GM21825 (cell line): ENCODE measurements at regions not wholly inside any gene's neighbourhood (a gene's known extent, or its start where the extent isn't known, plus 50 kb on each side); places are given as distances from the start of the nearest gene placed in this dataset.

Source experiments
- ATAC-seq: cut with Tn5 transposase; IDR thresholded peaks from one replicate; pipeline ENCODE4 v1.9.1; 2021; ENCODE audit warnings: mild to moderate bottlenecking, moderate library complexity; ENCODE audit not compliant: unreplicated experiment

DNA sequence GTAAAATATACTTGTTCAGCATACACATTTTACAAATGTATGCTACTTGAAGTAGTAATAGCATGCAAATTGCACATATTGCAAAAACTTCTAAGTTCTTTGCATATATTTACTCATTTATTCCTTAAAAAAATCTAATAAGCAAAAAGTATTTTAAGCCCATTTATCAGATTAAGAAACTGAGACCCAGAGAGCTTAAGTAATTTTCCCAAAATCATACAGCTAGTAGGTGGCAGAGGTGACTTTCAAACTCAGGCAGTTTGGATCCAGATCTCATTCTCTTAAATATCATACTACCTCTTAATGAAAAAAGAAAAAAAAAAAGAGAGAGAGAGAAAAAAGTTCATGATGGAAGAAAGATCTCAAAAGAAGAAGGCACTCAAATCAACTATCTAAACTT, 157.9 kb downstream of the RPS12 start:
- no peak for ATAC-seq

DNA sequence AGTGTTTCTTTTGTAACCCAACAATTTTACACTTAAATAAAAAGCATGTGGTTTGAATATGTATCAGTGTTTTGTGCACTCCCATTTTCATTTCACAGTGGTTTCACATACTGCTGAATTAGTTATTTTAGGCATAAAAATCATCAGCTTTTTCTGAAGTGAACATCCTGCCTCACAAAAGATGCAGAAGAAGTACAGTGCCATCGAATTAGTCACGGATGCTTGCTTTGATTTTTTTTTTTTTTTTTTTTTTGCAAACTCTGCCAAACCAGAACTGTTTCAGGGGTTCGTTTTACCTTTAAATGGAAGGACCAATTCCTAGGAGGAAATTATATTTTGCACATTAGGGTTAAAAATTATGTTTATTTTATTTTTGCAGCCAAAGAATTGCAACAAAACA, 158.6 kb downstream of the RPS12 start:
- ATAC-seq = no peak

DNA sequence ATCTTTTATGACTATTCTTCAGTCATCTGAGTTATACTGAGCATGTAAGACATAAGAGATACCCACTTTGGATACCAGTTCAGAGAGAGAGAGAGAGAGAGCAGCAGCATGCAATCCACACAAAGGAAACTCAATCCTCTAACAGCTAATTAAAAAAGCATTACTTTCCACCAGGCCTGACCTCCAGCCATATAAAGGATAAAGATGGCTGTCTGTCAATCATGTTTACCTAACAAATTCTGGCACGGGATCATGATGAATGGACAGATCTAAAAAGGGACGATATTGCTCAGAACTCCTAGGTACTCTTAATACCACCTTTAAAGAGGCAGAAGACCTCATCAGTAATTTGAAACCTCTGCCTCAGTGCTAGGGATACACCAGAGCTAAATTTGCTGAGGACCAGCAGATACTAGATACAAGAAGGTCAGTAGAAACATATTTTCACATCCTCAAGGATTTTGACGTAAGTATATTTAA, 159.2 kb downstream of the RPS12 start:
- no peak for ATAC-seq

DNA sequence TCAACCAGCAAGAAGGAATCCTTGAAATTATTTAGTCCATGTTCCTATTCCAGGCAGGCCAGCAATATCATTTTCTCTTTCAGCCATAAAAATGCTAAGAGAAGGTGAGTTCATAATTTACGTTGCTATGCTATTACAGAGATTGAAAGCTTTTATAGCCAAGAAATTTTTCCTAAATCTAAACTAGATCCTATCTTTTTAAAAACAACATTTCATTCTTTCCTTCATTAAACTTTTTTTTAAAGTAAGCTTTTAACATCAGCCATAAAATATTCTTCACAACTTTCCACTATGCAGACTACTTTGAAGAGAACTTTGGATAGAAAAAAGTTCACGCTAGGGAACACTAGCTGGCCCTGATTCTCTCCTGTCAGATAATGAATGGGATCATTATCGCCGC, 159.8 kb downstream of the RPS12 start:
- no peak for ATAC-seq

DNA sequence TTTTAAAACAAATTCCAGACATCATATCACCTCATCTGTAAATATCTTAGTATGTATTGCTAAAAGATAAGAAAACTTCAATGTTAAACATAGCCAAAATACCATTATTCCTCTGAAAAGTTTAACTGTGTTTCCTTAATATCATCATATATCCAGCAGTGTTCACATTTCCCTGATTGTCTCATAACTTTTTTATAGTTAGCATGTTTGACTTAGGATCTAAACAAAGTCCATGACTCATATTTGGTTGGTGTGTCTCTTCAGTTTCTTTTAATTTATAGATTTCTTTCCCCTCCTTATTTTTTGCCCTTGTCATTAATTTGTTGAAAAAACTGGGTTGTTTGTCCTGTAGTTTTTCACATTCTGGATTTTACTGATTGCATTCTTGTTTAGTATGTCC, 163.0 kb downstream of the RPS12 start:
- no peak for ATAC-seq

DNA sequence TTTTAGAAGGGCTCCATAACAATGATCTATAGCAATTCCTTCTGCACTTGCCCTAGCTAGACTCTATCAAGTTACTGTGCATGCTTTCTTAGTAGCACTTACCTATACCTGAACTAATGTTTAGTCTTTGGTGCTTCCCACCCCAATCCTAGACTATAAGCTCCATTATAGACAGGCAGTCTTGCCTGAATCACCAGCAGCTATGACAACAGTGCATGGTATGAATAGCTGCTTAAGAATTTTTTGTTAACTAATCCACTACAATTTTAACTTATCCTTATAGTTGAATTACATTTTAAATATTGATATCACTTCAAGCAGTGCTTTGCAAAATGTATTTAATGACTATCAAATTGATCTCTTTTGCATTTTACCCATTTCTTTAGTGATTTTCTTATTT, 164.3 kb downstream of the RPS12 start:
- ATAC-seq = no peak

DNA sequence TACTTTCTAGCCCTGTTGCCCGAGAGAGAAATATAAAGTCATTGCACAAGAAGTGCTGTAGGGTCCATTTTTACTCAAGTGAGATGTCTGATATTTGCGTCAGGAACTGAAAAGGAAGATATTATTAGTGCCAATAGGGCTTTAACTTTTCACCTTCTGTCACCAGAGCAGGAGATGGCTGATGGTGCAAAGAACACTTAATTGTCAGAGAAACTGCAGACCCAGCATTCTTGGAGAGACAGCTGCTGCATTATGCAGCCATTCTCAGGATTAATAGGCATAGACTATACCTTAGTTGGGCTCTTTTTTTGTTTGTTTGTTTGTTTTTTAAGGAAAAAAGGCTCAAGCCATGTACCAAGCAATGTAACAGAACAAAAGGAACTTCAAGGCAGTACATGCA, 179.4 kb downstream of the RPS12 start:
- ATAC-seq = no peak

DNA sequence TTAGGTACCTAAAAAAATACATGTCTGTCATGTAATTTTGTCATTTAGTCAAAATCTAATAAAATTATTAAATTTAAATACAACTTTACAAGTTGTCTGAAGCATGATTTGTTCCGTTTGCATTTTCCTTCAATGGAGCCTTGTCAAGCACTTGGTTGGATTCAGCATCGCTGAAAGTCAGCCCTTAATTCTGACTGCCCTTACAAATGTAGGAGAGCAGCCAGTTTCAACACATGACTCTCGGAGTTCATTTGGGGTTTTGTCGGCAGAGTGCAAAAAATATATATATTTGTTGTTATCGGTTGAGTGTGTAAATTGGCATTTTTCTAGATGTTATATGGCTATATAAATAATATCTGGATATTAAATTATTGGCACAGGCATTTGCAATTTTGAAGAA, 180.6 kb downstream of the RPS12 start:
- no peak for ATAC-seq

DNA sequence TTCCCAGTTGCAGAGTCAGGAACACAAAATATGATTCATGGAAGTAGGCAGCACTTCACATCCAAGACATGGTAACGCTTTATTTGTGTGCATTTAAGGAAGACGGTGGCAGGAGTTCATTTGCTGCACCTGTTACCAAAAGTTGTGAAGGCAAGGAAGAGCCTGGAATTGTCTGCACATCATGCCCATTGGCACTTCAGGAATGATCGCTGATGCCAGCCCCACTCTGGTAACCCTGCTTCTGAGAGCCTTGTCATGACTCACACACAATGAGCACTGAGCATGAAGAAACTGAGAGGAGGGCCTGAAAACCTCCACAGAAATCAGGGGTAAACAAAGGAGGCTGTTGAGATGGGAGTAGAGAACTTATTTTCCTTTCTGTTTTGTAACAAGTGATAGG, 181.1 kb downstream of the RPS12 start:
- ATAC-seq = no peak

DNA sequence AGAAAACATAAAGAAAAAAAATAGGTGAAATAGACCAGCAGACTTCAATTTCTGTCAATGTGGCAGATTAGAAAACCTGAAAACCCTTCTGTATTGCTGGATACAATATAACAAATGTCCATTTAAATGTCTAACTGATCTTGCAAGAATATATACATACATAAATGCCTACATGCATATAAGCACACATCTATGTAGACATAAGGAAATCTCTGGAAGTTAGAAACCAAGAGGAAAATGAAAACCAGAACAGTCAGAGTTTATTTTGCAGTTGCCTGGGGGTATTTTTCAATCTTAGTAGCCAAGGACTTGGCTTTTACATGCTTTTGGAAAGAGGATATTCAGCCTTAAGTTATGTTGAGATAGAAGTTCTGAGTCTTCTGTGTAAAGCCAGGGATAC, 184.0 kb downstream of the RPS12 start:
- ATAC-seq = no peak

DNA sequence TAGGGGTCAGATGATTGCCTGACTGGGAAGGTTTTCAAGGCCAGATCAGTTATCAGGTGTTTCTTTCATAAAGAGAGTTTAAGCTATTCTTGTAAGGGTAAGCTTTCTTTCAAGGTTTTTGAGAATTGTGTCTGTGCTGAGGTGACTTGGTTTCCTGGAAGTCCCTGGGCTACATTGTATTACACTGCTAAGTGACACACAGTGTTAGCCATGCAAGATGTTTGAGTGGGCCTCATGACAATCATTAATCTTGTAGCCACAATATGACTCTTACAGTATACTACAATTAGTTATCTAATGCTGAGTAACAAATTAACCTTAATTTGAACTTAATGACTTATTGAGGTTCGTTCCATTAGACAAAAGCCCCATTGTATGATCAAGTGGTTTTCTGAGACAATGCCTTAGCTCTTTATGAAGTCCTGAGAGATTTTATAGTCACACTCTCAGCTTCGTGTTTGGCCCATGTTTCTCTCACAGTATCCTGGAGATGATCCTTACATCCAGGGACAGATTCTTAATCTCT, 186.7 kb downstream of the RPS12 start:
- no peak for ATAC-seq

DNA sequence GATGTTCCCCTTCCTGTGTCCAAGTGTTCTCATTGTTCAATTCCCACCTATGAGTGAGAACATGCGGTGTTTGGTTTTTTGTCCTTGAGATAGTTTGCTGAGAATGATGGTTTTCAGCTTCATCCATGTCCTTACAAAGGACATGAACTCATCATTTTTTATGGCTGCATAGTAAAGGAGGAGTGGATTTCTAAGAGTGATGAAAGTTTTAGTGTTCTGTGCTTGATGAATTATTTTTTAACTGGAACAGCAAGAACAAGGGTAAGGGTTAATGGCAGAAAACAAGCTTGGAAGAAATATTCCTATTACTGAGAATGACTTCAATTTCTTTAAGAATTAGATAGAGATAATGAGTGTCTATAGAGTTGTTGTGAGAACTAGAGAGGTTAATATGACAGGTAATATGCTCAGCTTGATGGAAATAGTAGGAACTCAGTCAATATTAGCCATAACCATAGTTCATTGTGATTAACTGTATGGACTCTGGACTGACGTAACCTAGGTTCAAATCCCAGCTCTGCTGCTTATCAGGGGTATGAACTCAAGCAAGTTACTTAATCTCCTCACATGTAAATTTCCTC, 190.0 kb downstream of the RPS12 start:
- ATAC-seq = no peak

DNA sequence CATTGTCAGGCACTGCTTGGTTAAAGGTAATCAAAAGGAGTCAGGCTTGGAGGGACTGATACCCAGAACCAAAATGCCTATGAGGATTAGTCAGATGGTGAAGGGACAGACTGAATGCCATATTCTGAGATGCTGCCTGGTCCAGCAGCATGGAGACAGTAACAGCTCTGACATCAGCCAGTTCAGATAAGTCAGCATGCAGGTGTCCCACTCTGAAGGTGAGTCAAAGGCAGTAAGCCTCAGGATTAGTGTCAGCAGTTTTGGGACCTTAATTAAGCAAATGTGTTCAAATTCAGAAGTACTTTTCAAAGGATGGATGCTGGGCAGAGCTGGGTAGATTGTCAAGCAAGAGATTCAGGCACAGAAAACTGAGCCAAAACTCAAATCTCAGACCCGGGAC, 198.4 kb downstream of the RPS12 start:
- ATAC-seq = no peak

DNA sequence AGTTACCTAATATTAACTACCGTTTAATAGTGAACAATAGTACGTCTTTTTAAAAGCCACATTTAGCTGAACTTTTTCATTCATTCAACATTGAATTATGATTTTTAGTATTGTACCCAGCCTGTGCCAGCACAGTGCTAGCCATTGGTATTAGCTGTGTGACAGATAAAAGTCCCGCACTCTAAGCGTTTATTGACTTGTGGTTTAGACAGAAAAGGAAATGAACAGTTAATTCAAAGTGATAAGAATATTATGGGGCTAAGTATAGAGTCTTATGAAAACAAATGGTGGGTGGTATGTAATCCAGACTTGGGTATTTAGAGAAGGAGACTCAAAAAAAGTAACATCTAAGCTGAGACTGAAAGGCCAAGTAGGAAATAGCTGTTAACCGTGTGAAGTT, 202.3 kb downstream of the RPS12 start:
- ATAC-seq = no peak

DNA sequence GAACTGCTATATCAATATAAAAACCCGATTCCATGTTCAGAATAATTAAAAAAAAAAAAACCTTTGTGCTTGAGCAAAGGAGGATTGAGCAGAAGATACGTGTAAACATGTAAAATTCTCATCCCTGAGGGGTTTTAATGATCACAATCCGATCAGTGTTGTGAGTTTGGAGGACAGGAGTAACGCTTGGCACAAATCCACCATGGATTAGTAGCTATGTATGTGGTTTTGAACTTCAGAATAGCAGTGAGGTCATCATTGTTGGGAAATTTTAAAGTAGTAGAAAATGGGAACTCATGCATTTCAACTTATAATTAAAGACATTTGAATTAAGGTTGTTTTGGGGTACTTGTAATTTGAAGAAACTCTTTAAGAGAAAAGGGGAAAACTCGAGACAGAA, 203.2 kb downstream of the RPS12 start:
- no peak for ATAC-seq

DNA sequence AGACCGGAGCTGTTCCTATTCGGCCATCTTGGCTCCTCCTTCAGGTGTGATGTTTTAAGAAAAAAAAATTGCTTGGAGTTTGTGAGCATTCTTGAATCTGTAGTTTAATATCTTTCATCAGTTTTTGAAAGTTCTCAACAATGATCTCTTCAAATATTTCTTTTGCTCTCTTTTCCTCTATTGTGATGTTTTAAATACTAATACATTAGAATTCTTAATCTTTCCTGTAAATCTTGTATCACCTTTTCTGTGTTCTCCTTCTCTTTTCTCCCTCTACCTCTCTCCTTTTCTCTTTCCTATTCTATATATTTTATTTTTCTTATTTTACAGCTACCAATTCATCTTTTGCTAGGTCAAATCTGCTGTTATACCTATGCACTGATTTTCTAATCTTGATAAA, 212.3 kb downstream of the RPS12 start:
- ATAC-seq = no peak

DNA sequence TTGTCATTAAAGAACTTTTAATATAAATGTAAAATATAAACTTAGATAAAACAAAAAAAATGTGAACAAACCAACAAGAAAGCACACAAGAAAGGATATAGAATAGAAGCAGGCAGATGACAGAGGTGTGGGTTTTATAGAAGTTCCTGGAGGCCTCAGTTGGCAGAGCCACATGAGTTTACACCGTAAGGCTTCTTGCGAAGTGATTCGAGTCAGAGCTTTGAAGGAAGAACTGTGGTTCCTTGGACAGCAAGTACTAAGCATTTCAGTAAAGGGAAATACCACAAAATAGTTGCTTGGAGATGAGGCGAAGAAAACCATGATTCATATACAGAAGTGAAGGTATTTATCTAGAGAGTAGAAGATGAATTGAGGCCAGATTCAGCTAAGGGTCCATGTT, 207.9 kb upstream of the EYA4 start:
- no peak for ATAC-seq

DNA sequence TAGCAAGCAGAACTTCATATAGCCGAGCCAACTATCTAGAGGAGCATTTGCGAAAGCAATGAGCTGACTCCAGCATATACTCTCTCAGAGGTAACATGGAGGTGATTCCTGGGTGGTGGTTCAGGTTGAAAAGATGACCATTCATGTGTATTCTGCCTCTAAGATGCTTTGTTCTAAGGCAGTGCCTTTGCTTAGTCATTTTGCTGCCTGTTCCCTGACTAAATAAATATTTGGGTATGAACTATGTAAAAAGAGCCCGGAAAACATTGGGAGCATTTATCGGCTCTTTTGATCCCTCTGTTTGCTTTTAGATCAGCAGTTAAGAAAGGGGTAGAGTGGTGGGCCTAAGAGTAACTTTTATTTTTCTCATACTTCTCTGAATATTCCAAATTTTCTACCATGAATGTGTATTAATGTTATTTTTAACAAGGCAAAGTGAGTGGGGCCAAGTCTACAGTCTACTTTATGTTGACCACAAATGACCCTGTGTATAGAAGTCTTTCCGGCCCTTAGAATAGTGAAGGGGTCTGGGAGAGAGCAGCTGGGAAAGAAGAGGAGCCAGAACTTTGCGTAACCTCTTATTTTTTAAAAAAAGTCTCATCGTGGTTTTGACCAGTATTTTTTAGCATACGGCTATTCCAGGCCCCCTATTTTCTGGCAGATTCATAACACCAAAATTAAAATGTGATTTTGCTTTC, 206.5 kb upstream of the EYA4 start:
- ATAC-seq = no peak

DNA sequence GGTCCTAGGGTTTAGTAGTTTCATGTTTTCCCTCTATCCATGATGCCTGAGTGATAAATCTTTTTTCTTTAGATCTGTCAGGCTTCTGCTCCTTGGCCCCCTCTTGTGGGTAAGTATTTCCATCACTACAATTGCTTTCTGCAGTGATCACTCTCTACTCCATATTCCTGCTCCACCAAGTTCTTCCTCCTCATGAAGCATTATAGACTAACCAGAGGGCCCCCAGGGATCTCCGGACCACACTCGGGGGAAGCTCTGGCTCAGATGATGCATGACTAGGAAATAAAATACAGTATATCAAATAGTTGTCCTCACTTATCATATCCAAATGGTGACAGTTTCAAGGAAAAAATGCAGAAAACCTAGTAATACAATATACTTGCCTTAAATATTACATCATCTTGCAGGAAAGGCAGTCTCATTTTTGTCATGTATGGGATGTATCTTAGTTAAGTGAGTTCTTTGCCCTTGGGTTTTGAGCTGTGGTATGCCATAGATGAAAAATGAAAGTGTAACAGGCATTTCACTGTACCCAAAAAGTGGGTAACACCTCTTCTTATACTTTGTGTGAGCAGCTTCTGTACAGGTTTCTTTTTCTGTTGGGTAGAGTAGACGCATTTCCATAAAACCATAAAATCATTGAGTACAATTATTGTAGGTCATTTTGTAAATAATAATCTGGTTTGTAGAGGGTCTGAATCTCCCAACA, 200.9 kb upstream of the EYA4 start:
- ATAC-seq = no peak

DNA sequence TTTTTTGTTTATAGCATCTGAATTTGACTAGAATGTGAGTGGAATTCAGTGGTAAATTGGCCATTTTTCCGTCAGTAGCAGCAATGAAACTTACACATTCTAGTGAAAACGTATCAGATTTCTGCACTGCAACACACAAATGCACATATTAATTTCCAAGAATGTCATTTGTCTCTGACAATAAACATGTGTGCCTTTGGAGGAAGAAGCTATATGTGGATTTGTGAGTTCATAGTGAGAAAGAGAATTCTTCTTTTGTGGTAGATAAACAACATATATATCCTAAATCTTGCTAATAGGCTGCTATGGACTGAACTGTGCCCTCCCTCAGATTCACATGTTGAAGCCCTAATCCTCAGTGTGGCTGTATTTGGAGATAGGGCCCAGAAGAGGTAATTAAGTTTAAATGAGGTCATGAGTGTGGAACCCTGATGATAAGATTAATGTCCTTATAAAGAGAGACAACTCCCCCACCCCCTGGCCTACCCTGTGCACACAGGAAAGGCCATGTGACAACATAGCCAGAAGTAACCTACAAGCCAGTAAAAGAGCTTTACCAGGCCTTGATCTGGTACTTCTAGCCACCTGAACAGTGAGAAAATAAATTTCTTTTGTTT, 200.2 kb upstream of the EYA4 start:
- ATAC-seq = no peak

DNA sequence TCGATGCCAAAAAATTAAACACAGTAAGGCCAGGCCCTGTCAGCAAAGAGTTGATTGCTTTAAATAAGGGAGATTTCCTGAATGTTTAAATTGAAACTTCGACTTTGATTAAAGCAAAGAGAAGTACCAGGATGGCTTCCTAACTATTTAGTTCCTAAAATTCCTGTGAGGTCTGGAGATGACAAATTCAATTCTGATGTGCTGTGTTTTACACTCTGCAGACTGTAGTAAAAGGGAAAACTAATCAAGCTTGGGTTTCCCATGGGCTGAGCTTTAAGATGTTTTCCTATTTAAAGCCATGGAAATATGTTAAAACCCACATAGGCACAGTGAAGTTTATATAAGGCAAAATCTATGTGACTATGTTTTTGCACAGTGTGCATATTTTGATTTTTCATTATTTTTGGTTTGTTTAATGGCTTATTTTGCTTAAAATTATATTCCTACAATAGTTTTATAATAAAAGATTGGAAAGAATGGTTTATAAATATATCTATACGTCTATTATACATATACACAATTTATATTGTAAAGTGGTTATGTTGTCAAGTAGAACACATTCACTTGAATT, 198.5 kb upstream of the EYA4 start:
- ATAC-seq = no peak
